Fibroblast of mammary gland (primary cell): ENCODE measurements at regions not wholly inside any gene's neighbourhood (a gene's known extent, or its start where the extent isn't known, plus 50 kb on each side); places are given as distances from the start of the nearest gene placed in this dataset.
A peak's percentile ranks its signal among the peaks of the same experiment; 100 is the strongest.

ENCODE experiments used
- DNase-seq: peaks from one replicate; pipeline ENCODE4 v3.0.0-alpha.2; 2010; ENCODE audit warnings: low read depth
- H3K4me3 ChIP-seq: 2 replicates; pipeline ENCODE4 v1.5.1; 2011; ENCODE audit warnings: low read depth, mild to moderate bottlenecking, low read length, moderate library complexity; ENCODE audit not compliant: control insufficient read depth
- CTCF ChIP-seq: conservative IDR thresholded peaks from 2 replicates; pipeline ENCODE4 v1.5.1; 2011; ENCODE audit warnings: low read depth, low read length, inconsistent platforms; ENCODE audit not compliant: control insufficient read depth, insufficient read depth

- no peak for TF ChIP-seq CTCF
- peak; percentile 47 for DNase-seq
- no peak overlapping the region for H3K4me3 ChIP-seq
These were observed 51.7 kb upstream of the ACVR2A start for GRCh38 chr2:147792966-147793617.

- TF ChIP-seq CTCF, result no peak
- no peak overlapping the region for H3K4me3 ChIP-seq
- DNase-seq, result no peak
These were observed 54.2 kb upstream of the ACVR2A start for GRCh38 chr2:147790580-147790979.

- peak; percentile 78 for DNase-seq
- no peak overlapping the region for H3K4me3 ChIP-seq
- TF ChIP-seq CTCF, result no peak
These were observed 55.1 kb upstream of the ACVR2A start for GRCh38 chr2:147789720-147790119.

GRCh38 chr2:147789287-147789686 lies 55.5 kb upstream of the ACVR2A start:
- no peak overlapping the region for H3K4me3 ChIP-seq
- no peak for DNase-seq
- TF ChIP-seq CTCF, result no peak

GRCh38 chr2:147782141-147782930 lies 62.5 kb upstream of the ACVR2A start:
- H3K4me3 ChIP-seq, result no peak overlapping the region
- TF ChIP-seq CTCF, result no peak
- DNase-seq, result peak; percentile 89

- DNase-seq, result no peak
- no peak overlapping the region for H3K4me3 ChIP-seq
- no peak for TF ChIP-seq CTCF
These were observed 65.4 kb upstream of the ACVR2A start for GRCh38 chr2:147779440-147779839.
